OCI-M2 (cell line): ENCODE measurements at regions not wholly inside any gene's neighbourhood (a gene's known extent, or its start where the extent isn't known, plus 50 kb on each side); places are given as distances from the start of the nearest gene placed in this dataset.
A peak's percentile ranks its signal among the peaks of the same experiment; 100 is the strongest.

ENCODE experiments used
- DNase-seq: peaks from one replicate; lab custom pipeline; 2025; ENCODE audit not compliant: unreplicated experiment; lab: John Stamatoyannopoulos, UW

- DNase-seq: no peak
These were observed 151.6 kb upstream of the TAPT1 start for GRCh38 chr4:16377887-16378286.

DNA sequence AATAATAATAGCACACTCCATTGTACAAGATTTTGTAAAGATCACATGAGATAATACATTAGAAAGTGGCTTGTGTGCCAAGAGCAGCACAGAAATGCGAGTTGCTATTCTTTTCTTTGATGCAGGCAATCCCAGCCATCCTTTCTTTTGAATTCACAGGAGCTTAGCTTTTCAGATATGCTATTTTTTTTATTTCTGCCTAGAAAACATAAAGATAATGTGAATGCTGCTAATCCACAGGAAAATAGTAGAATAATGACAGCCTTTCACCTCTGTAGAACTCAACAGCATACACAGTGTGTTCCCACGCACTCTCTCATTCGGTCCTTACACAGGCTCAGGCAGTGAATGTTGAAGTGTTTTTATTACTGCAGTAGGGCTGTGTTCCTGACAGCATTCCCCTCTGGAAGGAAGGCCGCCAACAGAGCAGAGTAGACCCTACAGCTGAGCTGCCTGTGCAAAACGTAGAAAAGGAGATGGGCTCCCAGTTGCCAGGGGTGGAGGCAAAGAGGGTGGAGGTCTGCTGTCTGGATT lies 138.8 kb upstream of the TAPT1 start:
- no peak for DNase-seq

- DNase-seq: no peak
These were observed 134.5 kb upstream of the TAPT1 start for GRCh38 chr4:16360694-16361262.

GRCh38 chr4:16353165-16353564 lies 126.9 kb upstream of the TAPT1 start:
- DNase-seq: no peak

DNA sequence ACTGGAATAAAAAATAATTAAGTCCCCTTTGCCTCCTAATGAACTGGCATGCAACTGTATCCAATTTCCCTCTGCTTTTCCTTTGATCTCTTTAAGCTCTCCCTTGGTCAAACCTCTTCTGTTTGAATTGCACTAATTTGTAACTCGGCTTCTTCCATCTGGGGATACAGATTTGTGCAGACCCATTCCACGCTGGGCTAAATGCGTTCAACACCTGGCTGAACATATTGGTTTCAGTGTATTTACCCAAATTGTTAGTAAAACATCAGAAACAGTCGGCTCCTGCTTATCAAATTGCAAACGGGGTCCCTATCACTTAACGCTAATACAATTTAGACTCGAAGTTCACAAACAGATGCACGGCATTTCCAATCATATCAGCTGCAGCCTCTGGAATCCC lies 124.9 kb upstream of the TAPT1 start:
- no peak for DNase-seq

- DNase-seq: no peak
These were observed 118.6 kb upstream of the TAPT1 start for GRCh38 chr4:16344853-16345252.

DNA sequence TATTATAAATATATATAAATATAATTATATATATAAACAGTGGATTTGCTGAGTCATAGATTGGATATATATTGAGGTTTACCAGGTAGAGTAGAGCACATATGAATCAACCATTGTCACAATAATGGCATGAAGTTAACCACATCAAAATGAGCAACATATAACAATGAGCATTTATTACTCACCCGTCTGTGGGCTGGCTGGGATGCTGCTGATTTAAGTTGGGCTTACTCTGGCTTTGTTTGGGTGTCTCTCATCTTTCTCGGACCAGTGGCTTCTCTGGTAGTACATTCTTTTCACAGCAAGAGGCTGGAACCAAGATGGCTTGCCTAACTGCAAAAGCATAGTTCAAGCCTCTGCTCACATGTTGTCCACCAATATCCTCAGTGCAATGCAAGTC lies 111.7 kb upstream of the TAPT1 start:
- no peak for DNase-seq

DNA sequence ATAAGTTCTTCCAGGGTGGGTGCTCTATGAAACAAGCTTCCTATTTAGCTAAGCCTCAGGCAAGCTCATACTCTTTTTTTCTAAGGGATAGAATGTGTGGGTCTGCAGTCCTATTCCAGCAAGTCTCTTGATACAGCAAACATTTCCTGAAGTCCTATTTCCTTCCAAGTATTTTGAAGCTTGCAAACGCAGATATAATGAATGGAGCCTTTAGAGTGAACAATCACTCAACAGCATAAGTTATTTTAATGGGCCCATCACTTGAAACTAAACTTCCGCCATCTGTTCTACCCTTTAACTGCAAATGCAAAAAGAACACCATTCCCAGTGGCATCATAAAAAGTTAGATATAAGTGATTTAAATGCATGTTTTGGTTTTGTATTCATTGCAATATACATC lies 108.3 kb upstream of the TAPT1 start:
- DNase-seq: no peak

DNA sequence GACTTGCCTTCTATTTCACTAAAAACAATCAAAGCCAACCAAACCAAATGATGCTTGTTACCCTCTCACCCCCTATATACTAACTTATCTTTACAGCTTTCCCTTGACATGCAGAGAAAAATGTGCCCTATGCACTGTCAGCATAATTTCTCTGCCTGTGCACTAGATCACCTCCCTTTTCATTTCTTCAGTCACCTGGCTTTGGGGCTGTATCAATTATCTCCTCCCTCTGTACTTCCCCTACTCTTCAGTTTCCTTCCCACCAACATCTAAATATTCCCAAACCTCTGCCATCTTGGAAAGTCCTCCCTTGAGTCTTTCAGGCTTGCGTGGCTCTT lies 103.5 kb upstream of the TAPT1 start:
- DNase-seq: no peak

DNA sequence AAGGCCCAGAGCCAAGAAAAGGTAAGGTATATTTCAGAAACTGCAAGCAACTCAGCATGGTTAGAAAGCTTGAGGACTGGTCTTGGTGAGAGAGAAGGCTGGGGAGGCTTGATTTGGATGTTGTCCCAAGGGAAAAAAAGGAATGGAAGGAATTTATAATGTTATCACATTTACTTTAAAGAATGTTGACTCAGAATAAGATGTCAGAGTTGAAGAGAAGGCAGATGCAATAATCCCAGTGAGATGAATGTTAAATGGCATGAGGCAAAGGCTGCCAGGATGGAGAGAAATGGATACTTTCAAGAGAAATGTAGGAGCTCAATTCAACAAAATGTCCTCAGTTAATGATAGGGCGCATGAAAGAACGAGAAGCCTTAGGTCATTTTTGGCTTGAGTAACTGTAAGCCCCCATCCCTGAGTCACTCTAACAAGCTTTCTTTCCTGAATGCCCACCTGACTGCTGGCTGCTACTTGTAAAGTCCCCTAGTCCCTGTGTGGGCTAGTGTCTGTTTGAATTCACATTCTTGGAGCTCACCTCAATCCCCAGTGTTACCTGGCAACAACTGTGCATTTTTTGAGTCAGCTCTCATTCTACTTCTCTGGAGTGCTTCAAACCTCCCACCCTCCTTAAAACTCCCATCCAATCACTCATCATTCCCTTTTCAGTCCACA lies 103.0 kb upstream of the TAPT1 start:
- DNase-seq: no peak

- no peak for DNase-seq
These were observed 95.9 kb upstream of the TAPT1 start for GRCh38 chr4:16322183-16322582.

- DNase-seq: no peak
These were observed 89.2 kb upstream of the TAPT1 start for GRCh38 chr4:16315456-16315855.

- DNase-seq: no peak
These were observed 84.3 kb upstream of the TAPT1 start for GRCh38 chr4:16310606-16311005.

GRCh38 chr4:16302648-16303047 lies 76.4 kb upstream of the TAPT1 start:
- DNase-seq: no peak

DNA sequence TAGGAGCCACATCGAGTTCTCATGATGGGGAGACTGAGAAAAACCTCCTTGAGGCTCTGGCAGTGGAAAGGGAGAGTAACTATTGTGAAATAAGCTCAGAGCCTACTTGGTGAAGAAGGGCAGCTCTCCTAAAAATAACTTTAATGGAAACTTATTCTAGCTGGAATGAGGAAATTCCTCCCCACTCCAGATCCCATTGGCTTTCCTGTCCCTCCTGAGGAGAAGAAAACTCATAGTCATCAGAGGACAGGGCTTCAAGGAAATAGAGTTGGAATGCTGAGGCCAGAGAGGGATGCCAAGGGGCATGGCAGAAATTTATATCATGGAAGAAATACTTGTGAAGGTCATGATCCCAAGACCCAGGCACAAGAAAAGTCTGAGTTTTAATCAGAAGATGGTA lies 70.7 kb upstream of the TAPT1 start:
- no peak for DNase-seq

GRCh38 chr4:16294455-16294854 lies 68.2 kb upstream of the TAPT1 start:
- DNase-seq: no peak

- no peak for DNase-seq
These were observed 67.1 kb upstream of the TAPT1 start for GRCh38 chr4:16293210-16293838.

DNA sequence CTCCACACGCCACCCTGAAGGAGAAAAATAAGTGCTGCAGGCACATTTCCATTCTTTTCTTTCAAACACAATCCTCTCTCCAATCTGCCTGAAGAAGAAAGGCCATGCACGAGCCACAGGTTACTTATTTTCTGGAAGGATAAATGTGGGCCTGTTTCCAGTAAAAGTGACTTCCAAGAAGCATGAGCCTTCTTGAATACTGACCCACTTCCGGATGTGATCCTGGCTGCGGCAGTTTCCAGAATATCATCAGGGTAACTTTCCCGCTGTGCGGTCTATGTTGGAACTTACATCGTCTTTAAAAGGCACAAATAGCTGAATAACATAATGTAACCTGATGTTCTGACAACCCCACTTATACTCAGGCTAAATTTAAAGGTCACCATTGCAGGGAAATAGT lies 66.3 kb upstream of the TAPT1 start:
- DNase-seq: no peak

- DNase-seq: no peak
These were observed 64.6 kb upstream of the TAPT1 start for GRCh38 chr4:16290681-16291420.

- peak; percentile 22 for DNase-seq
These were observed 63.8 kb upstream of the TAPT1 start for GRCh38 chr4:16289897-16290554.

- no peak for DNase-seq
These were observed 57.8 kb upstream of the TAPT1 start for GRCh38 chr4:16284050-16284449.
